Pancreas (tissue), 10 donors: ENCODE measurements at regions not wholly inside any gene's neighbourhood (a gene's known extent, or its start where the extent isn't known, plus 50 kb on each side); places are given as distances from the start of the nearest gene placed in this dataset.

Experiments
- ATAC-seq, 4 donors: fragments of 200-7000 bp; cut with Tn5 transposase; one replicate each; pipeline versions ENCODE4 v1.8.0 to v1.9.1; 2020; ENCODE audit warnings: mild to moderate bottlenecking in 4 of 4, moderate library complexity in 4 of 4
- DNase-seq, 6 donors: peaks; one replicate each; pipeline ENCODE4 v3.0.0-alpha.2; 2020
- FAIRE-seq: peaks from 2 replicates; lab custom pipeline; 2012; peaks lifted over from hg19 to GRCh38; lab: Jason Lieb, UNC
- H3K27ac ChIP-seq, 4 donors: fragments of 200-600 bp; sonication (generic); 1 replicate in 3 of 4; 2 replicates in 1 of 4; pipeline versions ENCODE4 v1.5.0 to v1.8.0; 2020
- H3K27me3 ChIP-seq, 4 donors: fragments of 200-600 bp; one replicate each; pipeline ENCODE4 v1.8.0; 2021
- H3K36me3 ChIP-seq, 3 donors: fragments of 200-600 bp; sonication (generic) in 1 of 3; one replicate each; pipeline versions ENCODE4 v1.5.0 to v1.8.0; 2020 to 2021
- H3K4me1 ChIP-seq, 3 donors: fragments of 200-600 bp; one replicate each; pipeline ENCODE4 v1.8.0; 2021
- H3K4me3 ChIP-seq, 4 donors: fragments of 200-600 bp; sonication (generic) in 2 of 4; one replicate each; pipeline versions ENCODE4 v1.5.0 to v1.8.0; 2020 to 2021
- H3K9me3 ChIP-seq, 4 donors: fragments of 200-600 bp; one replicate each; pipeline ENCODE4 v1.8.0; 2021
- WGBS, 2 donors: extraction: QIAGEN DNeasy Blood & Tissue Kit; methylation state at CpG; one replicate each; pipeline ENCODE4 v1.1.7; 2013; 5-methylcytosine and 5-hydroxymethylcytosine counted together
- intact Hi-C, 3 donors: fragments of 100-400 bp; cut with DNase I; formaldehyde crosslinking; loops; one replicate each; pipeline versions ENCODE4 v1.11.1 to v1.14.2; 2022
- TF ChIP-seq, protein P1 (sequence below), 4 donors: fragments of 200-600 bp; sonication (generic) in 3 of 4; IDR thresholded peaks; one replicate each; pipeline versions ENCODE4 v1.5.0 to v1.8.0; 2021; ENCODE audit warnings: antibody characterized with exemption in 4 of 4
- donor health status: healthy with polysubstance abuse.
- donor health status: DM: no; HTN: no; CAD: no; lungs with moderate emphysema.
- donor health status: DM: no; HTN: no; CAD: no.
- donor health status: control.
- donor health status: control.
- donor health status: Bipolar disorder and iron deficiency.
- donor health status: DM: yes; HTN: yes; CAD: no.
- donor health status: DM: no; HTN: no; CAD: no.
- donor health status: DM: no; HTN: no; CAD: no.
- donor health status: DM: yes; HTN: yes; CAD: no.

GRCh38 chr12:126354633-126355032 lies 1289.4 kb downstream of the AACS start:
- intact Hi-C loops = no loop called here
- Histone ChIP-seq H3K27ac (no peak overlapping the region), H3K4me1 (no peaks in the 10 kb centered on the region), H3K27me3 (no peaks in the 10 kb centered on the region), H3K4me3 (no peak overlapping the region), H3K9me3 (no peaks in the 10 kb centered on the region), H3K36me3 (no peaks in the 10 kb centered on the region)
- ATAC-seq (no peak), FAIRE-seq (no peak), DNase-seq (no peak)
- TF ChIP-seq, protein P1, sequence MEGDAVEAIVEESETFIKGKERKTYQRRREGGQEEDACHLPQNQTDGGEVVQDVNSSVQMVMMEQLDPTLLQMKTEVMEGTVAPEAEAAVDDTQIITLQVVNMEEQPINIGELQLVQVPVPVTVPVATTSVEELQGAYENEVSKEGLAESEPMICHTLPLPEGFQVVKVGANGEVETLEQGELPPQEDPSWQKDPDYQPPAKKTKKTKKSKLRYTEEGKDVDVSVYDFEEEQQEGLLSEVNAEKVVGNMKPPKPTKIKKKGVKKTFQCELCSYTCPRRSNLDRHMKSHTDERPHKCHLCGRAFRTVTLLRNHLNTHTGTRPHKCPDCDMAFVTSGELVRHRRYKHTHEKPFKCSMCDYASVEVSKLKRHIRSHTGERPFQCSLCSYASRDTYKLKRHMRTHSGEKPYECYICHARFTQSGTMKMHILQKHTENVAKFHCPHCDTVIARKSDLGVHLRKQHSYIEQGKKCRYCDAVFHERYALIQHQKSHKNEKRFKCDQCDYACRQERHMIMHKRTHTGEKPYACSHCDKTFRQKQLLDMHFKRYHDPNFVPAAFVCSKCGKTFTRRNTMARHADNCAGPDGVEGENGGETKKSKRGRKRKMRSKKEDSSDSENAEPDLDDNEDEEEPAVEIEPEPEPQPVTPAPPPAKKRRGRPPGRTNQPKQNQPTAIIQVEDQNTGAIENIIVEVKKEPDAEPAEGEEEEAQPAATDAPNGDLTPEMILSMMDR (IDR thresholded peaks at IDR 0.05) = no peak
- WGBS, 2 donors = 69 to 83% methylated on average over 4 of the region's 4 CpGs

DNA sequence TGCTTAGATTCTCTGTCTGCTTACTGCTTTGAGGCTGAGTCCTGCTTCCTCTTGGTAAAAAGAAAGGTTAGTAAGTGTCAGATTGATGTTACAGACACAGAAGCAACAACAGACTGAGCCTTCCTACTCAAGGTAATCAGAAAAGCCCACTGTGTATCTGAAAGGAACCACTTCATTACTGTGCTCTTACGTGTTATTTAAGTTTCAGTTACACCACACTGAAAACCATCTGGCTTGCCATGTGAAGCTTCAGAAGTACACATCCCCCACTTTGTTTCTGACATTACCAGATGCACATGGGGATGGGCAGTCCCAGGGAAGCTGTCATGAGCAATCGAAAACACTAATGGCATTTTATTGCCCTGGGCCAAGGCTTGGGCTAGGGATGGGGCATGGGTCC lies 1290.1 kb downstream of the AACS start:
- Histone ChIP-seq H3K27ac (no peak overlapping the region), H3K9me3 (no peaks in the 10 kb centered on the region), H3K36me3 (no peaks in the 10 kb centered on the region), H3K4me1 (no peaks in the 10 kb centered on the region), H3K27me3 (no peaks in the 10 kb centered on the region), H3K4me3 (no peak overlapping the region)
- ATAC-seq (no peak), FAIRE-seq (no peak), DNase-seq (no peak)
- intact Hi-C loops = no loop called here
- WGBS, 2 donors = 90 to 96% methylated on average over 2 of the region's 2 CpGs
- TF ChIP-seq, protein P1 (IDR thresholded peaks at IDR 0.05) = no peak

GRCh38 chr12:126358806-126359205 lies 1293.6 kb downstream of the AACS start:
- FAIRE-seq = no peak
- H3K27ac ChIP-seq = no peak overlapping the region
- no peaks in the 10 kb centered on the region for H3K4me1 ChIP-seq
- no peak overlapping the region for H3K4me3 ChIP-seq
- H3K36me3 ChIP-seq = no peaks in the 10 kb centered on the region
- intact Hi-C loops = no loop called here
- H3K9me3 ChIP-seq = no peaks in the 10 kb centered on the region
- ATAC-seq = no peak
- TF ChIP-seq, protein P1 (IDR thresholded peaks at IDR 0.05) = no peak
- H3K27me3 ChIP-seq = no peaks in the 10 kb centered on the region
- 85 to 87% methylated on average over 5 of the region's 5 CpGs for WGBS, 2 donors
- DNase-seq = no peak

DNA sequence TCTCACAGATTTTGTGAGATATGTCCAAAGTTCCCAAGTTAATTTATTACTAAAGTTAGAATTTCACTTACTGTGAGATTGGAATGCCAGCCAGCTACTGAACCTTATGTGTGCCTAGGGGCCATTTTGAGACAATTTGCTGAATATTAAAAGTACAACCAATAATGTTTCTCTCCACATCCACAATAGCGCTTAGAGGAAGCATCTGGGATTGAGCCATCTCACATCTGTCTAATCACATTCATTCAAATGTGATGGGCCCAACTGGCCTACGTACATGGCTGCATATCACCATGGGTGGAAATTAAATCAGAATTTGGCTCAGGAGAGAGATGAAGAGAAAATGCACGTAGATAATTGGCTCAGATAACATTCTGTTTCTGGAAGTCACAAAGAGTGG lies 1294.0 kb downstream of the AACS start:
- Histone ChIP-seq H3K27me3 (no peaks in the 10 kb centered on the region), H3K9me3 (no peaks in the 10 kb centered on the region), H3K4me3 (no peak overlapping the region), H3K36me3 (no peaks in the 10 kb centered on the region), H3K4me1 (no peaks in the 10 kb centered on the region), H3K27ac (no peak overlapping the region)
- intact Hi-C loops = no loop called here
- WGBS, 2 donors = 83 to 89% methylated on average over 3 of the region's 3 CpGs
- DNase-seq (no peak), FAIRE-seq (no peak), ATAC-seq (no peak)
- TF ChIP-seq, protein P1 (IDR thresholded peaks at IDR 0.05) = no peak

DNA sequence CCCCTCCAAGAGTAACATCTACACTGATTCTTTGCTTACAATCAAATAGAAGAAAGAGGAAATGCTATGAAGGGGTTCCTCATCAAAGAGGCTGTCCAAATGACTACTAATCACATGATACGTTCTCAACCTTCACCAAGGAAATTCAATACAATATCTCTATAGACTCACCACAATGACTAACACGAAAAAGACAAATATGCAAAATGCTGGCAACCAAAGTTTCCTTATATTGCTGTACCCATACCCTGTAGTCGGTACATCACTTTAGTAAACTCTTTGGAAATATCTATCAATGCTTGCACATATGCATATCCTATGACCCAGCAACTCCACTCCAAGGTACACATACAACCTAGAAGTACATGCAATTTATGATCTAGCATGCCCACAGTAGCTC lies 1296.6 kb downstream of the AACS start:
- 86 to 93% methylated on average over 3 of the region's 3 CpGs for WGBS, 2 donors
- Histone ChIP-seq H3K27me3 (no peaks in the 10 kb centered on the region), H3K4me1 (no peaks in the 10 kb centered on the region), H3K27ac (no peak overlapping the region), H3K4me3 (no peak overlapping the region), H3K36me3 (no peaks in the 10 kb centered on the region), H3K9me3 (no peaks in the 10 kb centered on the region)
- DNase-seq (no peak), FAIRE-seq (no peak), ATAC-seq (no peak)
- TF ChIP-seq, protein P1 (IDR thresholded peaks at IDR 0.05) = no peak
- intact Hi-C loops = no loop called here
